HK-2 (cell line): ENCODE measurements at regions not wholly inside any gene's neighbourhood (a gene's known extent, or its start where the extent isn't known, plus 50 kb on each side); places are given as distances from the start of the nearest gene placed in this dataset.
"Not testable (repeated sequence)": the region's sequence is repeated elsewhere in the genome, so short reads cannot be mapped to it uniquely, and the experiment has no call there.

Source experiments
- DNase-seq: peaks from one replicate; pipeline ENCODE4 v3.0.0-alpha.2; 2018; ENCODE audit not compliant: unreplicated experiment

DNA sequence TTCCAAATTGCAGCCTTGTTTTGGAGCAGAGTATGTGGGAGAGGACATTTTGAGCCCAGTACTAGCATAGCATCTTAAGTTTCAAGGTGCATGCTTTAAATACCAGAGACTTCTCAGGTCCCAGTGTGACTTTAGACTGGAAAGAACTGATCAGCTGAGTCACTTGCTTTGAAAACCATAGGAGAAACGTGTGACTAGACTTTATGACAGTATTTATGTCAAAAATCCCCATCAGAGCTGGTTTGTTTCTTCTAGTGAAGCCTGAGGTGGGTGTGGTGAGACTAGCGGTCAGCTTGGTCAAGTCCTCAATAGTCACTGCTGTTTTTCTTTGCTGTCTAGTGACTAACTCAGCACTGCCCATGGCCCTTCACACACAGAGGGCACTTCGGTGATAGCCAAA lies 724.2 kb downstream of the GATA3 start:
- DNase-seq = no peak

DNA sequence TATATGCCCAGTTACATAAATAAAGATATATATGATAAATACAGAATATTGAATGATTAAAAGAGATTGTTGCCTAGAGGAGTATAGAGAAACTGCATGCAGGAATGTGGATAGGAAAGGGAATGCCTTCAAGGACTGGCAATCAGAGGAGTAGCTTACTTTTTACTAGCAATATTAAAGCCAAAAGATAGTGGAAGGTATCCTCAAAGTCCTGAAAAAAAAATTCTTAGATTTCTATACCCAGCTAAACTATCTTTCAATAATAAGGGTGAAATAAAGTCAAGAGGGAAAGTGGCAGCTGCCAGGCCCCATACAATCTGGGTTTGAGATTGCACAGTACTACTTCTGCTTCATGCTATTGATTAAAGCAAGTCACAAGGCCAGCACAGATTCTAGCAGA lies 733.2 kb downstream of the GATA3 start:
- DNase-seq = no peak

DNA sequence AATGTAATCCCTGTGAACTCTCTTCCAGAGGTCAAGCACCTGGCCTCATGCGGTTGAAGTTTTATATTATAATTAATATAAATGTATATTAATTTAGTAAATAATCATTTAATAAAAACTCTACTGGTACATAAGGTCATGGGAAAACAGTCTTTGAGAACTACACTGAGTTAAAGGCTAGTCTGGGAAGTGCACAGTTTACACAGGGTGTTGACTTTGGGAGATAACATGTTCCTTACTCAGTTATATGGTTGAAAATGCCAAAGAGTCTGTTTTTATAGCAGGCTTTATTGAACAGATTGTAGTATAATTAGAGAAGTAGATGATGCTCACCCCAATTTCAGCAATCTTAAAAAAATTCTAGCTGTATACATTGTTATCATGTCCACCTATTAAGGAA lies 735.9 kb downstream of the GATA3 start:
- no peak for DNase-seq

DNA sequence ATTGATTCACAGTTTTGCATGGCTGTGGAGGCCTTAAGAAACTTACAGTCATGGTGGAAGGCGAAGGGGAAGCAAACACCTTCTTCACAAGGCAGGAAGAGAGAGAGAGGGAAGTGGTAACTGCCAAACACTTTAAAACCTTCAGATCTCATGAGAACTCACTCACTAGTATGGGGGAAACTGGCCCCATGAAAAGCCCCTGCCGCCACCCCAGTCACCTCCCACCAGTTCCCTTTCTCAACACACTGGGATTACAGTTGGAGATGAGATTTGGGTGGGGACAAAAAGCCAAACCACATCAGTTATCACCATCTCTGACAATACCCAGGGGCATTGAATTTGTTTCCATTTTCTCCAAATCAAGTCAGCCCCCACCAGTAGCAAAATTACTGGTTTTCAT lies 740.4 kb downstream of the GATA3 start:
- no peak for DNase-seq

DNA sequence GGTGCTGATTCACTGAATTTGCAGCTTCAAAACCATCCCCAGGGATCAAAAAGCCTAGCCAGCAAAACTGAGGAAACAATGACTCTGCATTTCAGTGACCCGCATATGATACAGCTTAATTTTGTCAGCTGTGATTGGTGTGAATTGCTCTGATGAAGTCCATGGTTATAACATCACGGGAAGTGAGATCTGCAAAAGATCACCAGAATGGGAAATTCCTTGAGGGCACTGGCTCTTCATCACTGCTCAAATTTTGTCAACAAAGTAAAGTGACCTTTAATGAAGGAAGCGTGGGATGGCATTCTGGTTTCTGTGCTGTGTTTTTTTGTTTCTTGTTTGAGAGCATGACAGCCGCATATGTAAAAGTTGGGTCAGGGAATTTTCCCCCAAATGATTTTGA lies 745.9 kb downstream of the GATA3 start:
- DNase-seq = no peak

DNA sequence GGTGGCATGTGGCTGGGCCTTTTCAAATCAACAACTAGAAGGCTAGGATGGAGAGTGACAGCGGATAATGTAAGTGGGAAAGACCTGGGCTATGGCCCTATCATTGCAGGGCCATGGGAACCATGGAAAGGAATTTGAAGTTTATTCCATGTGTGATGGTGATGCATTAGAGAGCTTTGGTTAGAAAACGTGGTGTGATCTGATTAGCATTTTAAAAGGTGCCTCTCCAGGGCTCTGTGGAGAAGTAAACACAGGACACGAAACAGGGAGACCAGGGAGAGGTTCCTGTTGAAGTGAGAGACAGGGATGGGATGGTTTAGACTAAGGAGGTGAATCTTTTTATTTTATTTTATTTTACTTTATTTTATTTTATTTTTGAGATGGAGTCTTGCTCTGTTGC lies 749.5 kb downstream of the GATA3 start:
- DNase-seq = no peak

DNA sequence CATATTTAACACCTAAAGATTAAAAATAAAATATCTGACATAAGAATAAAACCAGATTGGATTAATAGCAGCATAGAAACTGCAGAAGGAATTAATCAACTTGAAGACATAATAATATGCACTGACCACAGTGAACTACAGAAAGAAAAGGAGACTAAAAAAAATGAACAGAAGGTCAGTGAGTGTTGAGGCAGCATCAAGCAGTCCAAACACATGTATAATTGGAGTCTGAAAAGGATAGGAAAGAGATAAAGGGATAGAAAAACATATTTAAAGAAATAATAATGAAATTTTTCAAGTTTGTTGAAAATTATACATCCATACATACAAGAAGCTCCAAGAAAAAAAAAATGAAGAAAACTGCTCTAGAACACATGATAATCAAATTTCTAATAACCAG lies 756.2 kb downstream of the GATA3 start:
- DNase-seq = no peak

DNA sequence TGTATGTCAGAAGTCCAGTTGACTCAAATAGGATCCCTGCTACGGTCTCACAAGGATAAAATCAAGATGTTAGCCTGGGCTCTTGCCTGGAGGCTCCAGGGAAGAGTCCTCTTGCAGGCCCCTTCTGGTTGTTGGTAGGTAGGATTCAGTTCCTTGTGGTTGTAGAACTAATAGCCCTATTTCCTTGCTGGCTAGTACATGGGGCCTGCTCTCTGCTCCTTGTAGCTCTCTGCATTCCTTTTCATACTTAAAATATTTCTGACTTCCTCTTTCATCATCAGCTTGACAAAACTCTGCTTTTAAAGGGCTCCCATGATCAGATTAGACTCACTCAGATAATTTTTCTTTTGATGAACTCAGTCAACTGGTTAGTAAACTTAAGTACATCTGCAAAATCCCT lies 756.7 kb downstream of the GATA3 start:
- no peak for DNase-seq

DNA sequence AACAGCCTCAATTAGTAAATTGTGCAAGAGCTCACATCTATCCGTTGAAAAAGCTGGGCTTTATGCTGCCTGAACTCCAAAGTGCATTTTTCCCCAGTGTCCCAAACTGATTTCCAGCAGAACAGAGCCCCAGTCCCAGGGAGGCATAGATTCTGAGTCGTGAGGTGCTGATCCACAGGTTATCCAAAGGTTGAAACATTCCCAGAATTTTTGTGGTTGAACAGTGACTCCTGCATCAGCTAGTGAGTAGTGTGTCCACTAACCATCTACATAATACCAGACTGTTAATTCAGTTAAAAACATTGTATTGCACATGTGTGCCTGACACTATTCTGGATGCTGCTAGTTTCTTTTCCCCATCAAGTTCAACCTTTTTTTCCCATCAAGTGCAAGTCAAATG lies 761.5 kb downstream of the GATA3 start:
- no peak for DNase-seq

DNA sequence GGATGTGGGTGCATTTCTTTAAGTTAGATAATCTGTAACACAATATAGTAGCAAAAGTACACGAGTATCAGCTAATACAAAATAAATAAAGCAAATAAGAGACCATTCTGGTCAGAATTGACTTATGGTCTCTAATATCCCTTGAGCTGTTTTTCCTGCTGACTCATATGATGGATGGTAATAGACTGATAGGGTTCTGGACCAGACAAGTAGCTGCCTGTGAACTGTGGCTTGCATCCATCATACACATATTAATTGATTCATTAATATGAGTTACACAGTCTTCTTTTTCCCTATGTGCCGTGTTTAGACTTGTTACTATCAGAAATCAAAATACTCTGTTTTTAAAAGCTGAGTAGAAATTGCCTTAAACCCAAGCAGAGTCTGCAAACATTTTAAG lies 762.8 kb downstream of the GATA3 start:
- no peak for DNase-seq

DNA sequence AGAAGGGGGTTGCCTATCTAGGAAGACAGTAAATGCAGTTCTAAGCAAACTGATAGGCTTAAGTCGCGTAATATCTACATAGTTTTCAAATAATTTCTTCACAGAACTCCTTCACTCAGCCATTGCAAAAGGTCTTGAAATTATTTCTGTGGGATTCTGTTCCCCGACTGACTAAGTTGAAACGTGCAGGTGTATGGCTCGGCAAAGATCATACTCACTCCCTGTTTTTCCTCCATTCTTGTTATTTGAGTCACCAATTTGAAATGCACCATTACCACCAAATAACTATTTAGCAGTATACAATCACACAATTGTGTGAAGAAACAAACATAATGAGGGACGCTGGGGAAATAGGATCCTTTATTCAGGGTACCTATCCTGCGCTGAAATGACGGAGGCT lies 771.1 kb downstream of the GATA3 start:
- no peak for DNase-seq

DNA sequence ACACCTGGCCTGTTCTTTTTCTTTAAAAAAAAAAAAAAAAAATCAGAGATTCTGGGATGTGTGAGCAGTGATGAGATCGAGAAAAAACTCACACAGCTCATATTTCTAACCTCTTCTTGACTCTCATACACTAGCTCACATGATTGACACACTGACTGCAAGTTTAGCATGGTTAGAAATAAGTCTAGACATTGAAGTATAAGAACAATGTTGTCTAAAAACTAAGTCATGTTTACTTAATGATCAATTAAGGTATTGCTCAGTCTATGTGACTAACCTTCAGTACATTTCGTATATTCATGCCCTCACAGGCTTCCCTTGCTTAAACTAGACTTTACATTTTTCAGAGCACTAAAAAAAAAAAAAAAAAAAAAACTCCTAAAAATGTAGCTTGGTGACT lies 775.1 kb downstream of the GATA3 start:
- no peak for DNase-seq

DNA sequence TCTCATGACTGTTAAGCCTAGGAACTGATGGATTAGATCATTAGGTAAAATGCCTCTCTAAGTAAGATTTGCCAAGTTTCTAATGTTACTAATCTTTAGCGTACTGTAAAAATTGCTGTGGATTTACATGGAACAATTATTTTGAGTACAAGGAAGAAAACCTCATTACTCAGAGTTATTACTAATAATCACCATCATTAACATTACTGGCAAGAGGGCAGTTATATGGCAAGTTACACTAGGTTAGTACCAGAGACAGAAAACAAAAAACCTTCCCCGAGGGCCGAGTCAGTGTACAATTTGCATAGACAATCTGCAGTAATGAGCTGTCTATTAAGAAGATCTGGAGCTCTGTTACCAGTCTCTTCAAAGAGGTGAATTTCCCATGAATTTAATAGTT lies 775.6 kb downstream of the GATA3 start:
- DNase-seq = no peak

DNA sequence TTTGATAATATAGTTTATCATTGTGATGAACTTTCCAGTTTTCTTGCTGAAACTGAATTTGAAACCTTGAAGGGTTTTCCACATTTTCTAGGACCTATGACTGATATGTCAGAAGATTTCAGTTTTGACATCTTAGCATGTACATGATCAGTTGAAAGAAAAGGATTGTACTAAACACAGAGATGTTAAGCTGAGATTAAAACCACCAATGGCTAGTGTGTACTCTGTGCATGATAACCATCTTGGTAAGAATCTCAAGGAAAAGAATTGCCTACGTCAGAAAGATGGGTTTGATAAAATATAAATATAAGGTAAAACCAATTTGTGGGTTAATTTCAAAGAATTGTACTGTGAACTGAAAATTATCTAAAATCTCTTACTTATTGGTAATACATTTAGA lies 776.4 kb downstream of the GATA3 start:
- DNase-seq = no peak

DNA sequence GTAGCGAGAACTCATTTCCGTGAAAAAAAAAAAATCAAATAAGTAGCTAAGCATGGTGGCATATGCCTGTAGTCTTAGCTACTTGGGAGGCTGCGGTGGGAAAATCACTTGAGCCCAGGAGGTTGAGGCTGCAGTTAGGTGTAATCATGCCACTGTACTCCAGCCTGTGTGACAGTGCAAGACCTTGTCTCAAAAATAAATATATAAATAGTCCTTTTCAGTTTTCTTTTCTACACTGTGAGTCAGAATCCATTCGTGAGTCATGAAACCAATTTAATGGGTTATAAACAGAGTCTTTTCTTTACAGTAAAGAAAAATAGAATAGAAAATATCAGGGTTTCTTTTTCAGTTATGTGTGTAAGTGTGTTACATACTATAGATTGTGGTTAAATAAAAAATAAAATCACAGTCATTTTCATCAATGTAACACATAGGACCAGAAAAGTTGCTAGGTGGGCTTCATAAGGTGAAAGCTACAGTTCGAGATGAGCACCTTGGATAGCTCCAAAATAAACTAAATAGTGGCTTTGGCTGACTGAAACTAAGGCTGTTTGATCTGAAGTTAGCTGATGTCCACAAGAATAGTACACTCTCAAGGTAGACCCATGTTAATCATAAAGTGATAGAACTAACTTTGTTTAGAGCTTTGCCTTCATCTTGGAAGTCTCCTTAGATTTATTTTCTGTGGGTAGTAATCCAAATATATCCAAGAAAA lies 781.1 kb downstream of the GATA3 start:
- DNase-seq = no peak

DNA sequence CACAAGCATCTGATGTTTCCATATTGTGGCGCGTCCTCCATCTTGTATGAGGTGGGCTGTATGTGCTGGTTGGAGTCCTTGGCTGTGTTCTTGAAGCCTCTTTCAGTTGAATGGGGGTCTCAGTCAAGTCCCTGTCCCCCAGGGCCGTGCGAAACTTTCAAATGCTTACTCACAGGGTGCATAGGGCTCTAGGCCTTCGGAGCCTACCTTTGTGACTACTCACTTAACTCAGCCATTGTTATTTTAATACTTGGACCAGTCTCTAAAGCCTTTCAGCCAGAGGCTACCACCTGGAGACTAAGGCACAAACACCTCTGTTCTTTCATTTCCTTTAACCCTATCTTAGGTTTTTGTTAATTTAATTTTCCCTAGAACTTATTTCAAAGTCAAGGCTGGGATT lies 785.9 kb downstream of the GATA3 start:
- no peak for DNase-seq

DNA sequence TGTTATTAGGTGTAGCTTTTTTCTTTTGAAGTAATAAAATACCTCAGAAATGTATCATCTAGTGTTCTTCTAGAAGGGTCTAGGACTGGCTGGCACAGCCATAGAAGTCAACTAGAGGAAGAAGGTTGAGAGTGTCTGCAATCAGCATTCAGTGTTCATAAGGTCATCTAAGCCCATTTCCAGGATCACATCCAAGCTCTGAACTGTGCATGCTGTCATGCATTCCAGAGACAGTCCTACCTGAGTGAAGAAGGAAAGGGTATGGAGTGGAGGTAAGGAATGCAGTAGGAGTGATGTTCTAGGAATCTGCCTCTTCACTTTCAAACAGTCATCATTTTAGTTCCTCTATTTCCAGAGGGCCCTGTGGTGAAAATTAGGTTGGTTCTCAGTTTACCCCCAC lies 789.7 kb downstream of the GATA3 start:
- DNase-seq = no peak

DNA sequence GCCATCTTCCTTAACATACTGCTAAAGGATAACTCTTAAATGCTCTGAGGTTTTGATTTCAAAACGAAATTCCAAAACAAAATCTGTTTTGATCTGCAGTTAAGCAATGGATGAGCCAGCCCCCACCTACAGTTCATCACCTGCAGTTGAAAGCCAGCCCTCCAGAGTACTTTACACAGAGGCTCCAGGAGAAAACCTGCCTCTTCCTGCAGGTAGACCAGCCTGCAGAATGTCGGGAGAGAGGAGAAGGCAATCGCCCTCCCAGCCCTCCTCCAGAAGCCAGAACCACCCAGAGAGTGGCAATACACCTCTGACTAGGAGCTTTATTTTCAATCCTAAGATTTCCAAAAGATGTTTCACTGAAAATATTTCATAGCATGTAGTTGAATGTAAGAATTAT lies 798.1 kb downstream of the GATA3 start:
- DNase-seq = no peak

DNA sequence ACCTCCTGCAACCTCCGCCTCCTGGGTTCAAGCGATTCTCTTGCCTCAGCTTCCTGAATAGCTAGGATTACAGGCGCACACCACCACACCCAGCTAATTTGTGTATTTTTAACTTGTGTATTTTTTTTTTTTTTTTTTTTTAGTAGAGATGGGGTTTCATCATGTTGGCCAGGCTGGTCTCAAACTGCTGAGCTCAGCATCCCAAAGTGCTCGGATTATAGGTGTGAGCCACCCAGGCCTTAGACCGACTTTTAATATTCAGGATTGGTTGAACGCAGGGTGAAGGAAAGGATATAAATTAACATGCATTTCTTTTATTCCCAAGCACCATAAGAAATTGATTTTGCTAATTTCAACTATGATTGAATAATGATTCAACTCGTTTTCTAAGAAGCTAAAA lies 798.6 kb downstream of the GATA3 start:
- DNase-seq = no peak

DNA sequence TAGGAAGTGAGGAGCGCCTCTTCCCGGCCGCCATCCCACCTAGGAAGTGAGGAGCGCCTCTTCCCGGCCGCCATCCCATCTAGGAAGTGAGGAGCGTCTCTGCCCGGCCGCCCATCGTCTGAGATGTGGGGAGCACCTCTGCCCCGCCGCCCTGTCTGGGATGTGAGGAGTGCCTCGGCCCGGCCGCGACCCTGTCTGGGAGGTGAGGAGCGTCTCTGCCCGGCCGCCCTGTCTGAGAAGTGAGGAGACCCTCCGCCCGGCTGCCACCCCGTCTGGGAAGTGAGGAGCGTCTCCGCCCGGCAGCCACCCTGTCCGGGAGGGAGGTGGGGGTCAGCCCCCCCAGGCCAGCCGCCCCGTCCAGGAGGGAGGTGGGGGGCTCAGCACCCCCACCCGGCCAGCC lies 814.4 kb downstream of the GATA3 start:
- not testable (repeated sequence) for DNase-seq

DNA sequence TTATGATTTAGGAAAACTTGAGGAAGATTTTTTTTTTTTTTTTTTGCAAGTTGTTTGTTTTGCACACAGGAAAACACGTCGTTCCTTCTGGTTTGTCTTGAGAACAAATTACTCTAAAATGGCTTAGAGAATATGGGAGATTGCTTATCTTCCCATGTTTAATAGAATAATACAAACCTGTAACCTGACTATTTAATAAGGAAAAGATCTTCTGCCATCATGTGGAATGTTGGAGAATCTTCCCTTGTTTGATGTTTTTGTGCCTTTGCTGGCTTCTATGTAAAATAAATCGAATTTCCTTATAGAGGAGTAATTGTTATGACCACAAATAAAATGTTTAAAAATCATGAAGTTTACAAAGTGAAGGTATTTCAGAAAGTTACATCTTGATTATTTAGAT lies 818.8 kb downstream of the GATA3 start:
- no peak for DNase-seq

DNA sequence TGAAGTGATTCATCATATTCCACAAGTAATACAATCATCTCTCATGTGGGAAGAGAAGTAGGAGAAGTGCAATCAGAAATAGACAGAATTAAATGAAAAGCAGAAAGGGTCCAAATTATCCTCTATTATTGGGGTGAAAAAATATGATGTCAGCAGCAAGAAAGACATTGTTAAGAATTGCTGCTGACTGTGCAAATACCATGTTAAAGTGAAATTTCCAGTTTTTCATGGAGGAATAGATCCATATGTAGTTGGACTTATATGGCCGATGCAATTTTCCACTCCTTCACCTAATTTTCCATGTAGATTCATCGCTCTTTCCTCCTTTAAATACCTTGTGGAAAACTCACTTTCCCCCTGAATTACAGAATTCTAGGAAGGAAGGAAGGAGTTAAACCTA lies 819.8 kb downstream of the GATA3 start:
- no peak for DNase-seq

DNA sequence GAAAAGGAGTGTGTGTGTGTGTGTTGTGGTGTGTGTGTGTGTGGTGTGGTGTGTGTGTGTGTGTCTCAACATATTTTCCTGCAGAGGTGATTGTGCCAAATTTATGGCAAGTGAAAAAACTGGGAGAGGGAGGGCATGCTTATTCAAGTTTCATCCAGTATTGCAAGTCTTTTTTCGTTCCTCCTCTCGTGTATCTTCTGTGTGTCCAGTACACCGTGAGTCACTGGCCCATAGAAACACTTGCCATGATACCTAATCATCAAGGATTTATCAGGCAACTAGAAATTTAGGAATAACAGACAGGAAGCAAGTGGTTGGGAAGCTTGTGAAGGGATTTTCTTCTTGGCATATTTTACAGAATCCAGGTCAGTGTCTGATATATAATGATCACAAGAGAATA lies 820.5 kb downstream of the GATA3 start:
- DNase-seq = no peak

DNA sequence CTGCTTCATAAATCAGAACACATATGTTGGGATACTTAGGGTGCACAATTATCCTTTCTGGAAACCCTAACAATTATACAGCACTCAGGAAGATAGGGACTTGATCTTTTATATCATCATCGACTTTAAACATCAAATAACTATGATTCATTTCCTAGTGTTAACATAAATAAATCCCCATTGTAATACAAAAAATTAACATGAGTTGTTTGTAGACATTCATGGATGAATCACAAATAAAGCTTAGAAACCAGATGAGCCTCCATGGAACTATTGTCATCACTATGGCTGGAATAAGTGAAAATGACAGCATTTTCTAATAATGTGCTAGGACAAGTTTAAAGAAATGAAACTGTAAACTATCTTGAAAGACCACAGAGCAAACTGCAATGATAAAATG lies 821.7 kb downstream of the GATA3 start:
- DNase-seq = no peak

DNA sequence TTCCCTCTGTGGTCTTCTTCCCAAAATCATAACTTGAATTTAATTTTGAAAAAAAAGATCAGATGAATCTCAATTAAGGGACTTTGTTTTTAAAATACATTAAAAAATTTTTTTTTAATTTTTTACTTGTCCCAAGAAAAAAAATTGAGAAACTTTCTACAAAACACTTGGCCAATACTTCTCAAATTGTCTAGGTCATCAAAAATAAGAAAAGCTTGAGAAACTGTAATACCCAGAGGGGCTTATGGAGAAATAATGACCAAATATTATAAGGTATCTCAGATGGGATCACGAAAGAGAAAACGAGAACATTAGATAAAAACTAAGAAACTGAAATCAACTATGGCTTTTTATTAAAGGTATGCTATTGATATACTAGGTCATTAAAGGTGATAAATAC lies 835.0 kb downstream of the GATA3 start:
- no peak for DNase-seq
